Renal cortex interstitium (tissue), 11 donors: ENCODE measurements at regions not wholly inside any gene's neighbourhood (a gene's known extent, or its start where the extent isn't known, plus 50 kb on each side); places are given as distances from the start of the nearest gene placed in this dataset.

ENCODE experiments used
- DNase-seq, 11 donors: peaks; one replicate each; pipeline ENCODE4 v3.0.0-alpha.2; 2013; ENCODE audit warnings: low read depth in 9 of 11, low spot score in 4 of 11; ENCODE audit errors: extremely low read depth in 1 of 11

GRCh38 chr4:117420948-117421347, 335.6 kb upstream of the TRAM1L1 start:
- no peak for DNase-seq

GRCh38 chr4:117421706-117422105, 336.3 kb upstream of the TRAM1L1 start:
- no peak for DNase-seq

DNA sequence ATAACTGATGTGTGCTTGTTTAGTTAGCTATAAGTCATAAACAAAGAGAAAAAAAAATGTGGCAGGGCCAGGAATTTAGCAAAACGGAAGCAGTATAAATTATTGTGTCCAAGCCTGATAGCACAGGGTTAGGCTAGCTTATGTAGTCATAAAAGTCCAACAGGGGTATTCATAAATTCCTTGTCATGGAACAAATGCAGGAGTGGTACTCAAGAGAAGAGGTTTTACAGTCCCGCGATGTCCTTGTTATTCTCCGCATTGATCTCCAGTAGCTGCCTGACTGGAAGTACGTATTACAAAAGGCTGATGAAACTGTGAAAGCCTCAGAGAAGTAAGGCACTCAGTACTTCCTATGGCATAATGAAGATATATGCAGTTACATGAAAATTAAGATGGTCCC, 336.9 kb upstream of the TRAM1L1 start:
- no peak for DNase-seq

DNA sequence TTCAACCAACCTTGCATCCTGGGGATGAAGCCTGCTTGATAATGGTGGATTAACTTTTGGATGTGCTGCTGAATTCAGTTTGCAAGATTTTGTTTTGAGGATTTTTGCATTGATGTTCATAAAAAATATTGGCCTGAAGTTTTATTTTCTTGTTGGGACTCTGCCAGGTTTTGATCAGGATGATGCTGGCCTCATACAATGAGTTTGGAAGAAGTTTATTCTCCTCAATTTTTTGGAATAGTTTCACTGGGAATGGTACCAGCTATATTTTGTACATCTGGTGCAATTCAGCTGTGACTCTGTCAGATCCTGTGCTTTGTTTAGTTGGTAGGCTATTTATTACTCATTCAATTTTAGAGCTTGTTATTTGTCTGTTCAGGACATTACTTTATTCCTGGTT, 340.3 kb upstream of the TRAM1L1 start:
- no peak for DNase-seq

DNA sequence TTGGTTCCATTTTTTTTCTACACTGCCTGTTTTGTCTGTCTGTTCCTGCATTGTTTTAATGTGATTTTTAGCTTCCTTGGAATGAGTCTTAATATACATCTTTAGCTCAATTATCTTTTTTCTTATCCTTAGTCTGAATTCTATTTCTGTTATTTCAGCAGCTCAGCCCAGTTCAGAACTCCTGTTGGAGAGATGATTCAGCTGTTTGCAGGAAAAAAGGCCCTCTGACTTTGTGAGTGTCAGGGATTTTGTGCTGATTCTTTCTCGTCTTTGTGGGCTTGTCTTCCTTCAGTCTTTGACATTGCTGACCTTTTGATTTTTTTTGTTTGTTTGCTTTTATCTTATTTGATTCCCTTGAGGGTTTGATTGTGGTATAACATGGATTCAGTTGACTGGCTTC, 343.2 kb upstream of the TRAM1L1 start:
- DNase-seq, result no peak

- no peak for DNase-seq
Measured at GRCh38 chr4:117429061-117429460, 343.7 kb upstream of the TRAM1L1 start.

GRCh38 chr4:117429506-117429905, 344.1 kb upstream of the TRAM1L1 start:
- DNase-seq, result no peak

- no peak for DNase-seq
Measured at GRCh38 chr4:117434424-117434823, 349.0 kb upstream of the TRAM1L1 start.

DNA sequence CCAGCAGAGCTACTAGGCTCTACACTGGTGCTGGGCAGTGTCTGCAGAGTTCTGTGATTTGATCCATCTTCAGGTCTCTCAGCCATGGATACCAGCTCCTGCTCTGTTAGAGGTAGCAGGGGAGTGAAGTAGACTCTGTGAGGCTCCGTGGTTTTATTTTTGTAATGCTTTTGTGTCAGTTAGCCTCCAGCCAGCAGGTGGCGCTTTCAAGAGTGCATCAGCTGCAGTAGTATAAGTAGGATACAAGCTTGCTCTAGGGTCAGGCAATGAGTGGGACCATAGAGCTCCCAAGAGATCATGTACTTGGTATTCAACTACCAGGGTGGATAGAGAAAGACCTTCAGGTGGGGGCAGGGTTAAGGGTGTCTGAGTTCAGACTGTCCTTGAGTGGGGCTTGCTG, 362.5 kb upstream of the TRAM1L1 start:
- DNase-seq, result no peak

- DNase-seq, result no peak
Measured at GRCh38 chr4:117455088-117455487, 369.7 kb upstream of the TRAM1L1 start.

DNA sequence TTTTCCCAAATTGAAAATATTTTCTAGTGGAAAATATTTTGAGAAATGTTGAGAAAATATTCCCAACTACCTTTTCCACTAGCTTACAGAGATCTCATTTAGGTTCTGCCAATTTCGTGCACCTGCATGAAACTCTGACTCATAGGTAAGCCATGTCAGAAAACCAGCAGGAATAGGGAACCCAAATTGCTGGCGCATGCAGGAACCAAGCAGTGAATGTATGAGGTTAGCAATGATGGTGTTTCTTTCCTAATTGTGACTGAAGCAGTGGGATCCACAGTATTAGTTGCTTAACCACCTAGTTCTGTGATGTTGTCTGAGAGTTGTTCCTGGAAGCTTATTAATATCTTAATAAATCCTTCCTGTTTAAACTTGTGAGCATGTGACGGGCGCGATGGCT, 381.0 kb upstream of the TRAM1L1 start:
- no peak for DNase-seq

DNA sequence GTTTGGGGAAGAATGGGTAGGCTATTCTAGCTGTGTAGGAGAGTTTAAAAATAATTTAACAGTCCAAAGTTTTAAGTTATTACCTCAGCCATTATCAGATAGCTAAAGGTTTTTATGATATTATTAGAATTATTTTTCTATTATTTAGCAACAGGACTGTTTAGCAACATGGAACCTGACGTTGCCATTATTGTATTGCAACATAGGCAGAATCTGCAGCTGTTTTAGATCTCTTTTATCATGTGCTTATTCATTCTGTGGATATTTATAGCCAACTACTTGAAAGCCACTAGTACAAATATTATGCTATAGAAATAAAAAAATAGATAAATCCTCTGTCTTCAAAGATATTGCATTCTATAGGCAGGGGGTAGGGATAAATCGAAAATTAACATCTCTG, 382.0 kb upstream of the TRAM1L1 start:
- DNase-seq, result no peak

- no peak for DNase-seq
Measured at GRCh38 chr4:117474987-117475386, 389.6 kb upstream of the TRAM1L1 start.

DNA sequence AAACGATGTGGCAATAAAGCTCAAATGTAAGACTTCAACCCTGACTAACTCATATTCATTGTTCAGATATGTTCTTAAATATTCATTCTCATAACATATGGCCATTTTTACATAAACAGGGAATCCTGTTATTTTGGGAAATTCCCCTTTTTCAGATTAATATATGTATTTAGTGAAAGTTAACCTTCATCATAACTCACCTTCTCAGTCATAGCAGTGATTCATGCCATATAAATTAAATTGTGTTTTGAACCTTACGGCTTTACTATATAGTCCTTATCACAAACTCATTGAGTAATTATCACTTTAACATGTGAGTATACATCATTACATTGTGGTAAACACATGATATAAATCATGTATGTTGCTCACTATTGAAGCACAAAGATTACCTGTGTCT, 392.5 kb upstream of the TRAM1L1 start:
- no peak for DNase-seq

DNA sequence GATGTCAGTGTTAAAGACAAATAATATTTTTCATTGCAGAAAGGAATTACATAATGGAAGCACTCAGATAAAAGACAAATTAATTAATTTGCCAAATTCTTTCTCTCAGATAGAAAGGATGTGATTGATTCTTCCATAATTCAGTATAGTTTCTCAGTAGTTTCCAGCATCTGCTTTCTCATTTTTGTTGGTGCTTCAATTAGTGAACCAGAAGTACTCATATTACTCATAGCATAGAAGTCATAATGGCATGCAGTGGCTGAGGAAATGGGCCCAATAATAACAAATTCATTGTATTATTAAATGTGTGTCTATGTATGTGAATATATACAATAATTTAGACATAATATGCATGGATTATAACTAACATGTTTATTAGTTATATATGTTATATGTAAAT, 393.3 kb upstream of the TRAM1L1 start:
- DNase-seq, result no peak

DNA sequence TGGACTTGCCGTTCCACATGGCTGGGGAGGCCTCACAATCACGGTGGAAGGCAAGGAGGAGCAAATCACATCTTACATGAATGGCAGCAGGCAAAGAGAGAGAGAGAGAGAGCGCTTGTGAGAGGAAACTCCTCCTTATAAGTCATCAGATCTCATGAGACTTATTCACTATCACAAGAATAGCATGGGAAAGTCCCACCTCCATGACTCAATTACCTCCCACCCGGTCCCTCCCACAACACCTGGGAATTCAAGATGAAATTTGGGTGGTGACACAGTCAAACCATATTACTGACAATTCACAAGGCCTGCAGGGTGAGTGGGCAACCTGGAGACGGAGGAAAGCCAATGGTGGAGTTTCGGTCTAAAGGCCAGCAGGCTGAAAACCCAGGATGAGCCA, 394.3 kb upstream of the TRAM1L1 start:
- no peak for DNase-seq

GRCh38 chr4:117481742-117482141, 396.4 kb upstream of the TRAM1L1 start:
- DNase-seq, result no peak

- no peak for DNase-seq
Measured at GRCh38 chr4:117488692-117489091, 403.3 kb upstream of the TRAM1L1 start.

GRCh38 chr4:117489107-117489506, 403.7 kb upstream of the TRAM1L1 start:
- DNase-seq, result no peak

- no peak for DNase-seq
Measured at GRCh38 chr4:117491516-117491915, 406.1 kb upstream of the TRAM1L1 start.

GRCh38 chr4:117495802-117496201, 410.4 kb upstream of the TRAM1L1 start:
- no peak for DNase-seq

DNA sequence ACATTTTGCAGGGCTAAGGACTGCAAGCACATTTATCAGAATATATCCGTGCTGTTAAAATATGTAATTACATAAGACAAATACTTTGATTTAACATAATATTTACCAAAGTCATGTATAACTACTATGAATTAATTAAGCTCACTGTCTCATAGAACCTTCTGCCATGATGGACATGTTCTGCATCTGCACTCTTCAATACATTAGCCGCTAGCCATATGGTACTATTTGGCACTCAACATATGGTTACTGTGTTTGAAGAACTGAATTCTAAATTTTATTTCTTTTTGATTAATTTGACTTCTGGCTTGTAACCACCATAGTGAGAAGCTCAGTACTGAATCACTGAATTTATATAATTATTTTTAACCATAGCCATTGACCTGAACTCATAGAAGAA, 427.0 kb upstream of the TRAM1L1 start:
- no peak for DNase-seq
